ENCODE measurements at regions not wholly inside any gene's neighbourhood (a gene's known extent, or its start where the extent isn't known, plus 50 kb on each side); places are given as distances from the start of the nearest gene placed in this dataset.

GRCh38 chr2:49416252-49416651 lies 261.9 kb upstream of the FSHR start:
- TF ChIP-seq CTCF (conservative IDR thresholded peaks at IDR 0.05; ENCODE audit: low read depth, low read length): no peak

GRCh38 chr2:49404108-49404507 lies 249.8 kb upstream of the FSHR start:
- H3K27ac ChIP-seq: no peak overlapping the region

More at GRCh38 chr2:49416252-49416651, 261.9 kb upstream of the FSHR start:
- Histone ChIP-seq H3K4me1 (ENCODE audit: low read depth, poor library complexity, severe bottlenecking) (no peaks in the 10 kb centered on the region), H3K27me3 (ENCODE audit: insufficient read depth, low read depth) (no peaks in the 10 kb centered on the region), H4K20me1 (ENCODE audit: insufficient read depth) (no peaks in the 10 kb centered on the region), H3K4me2 (no peak overlapping the region), H3K9ac (no peak overlapping the region), H3K36me3 (ENCODE audit: insufficient read depth) (no peaks in the 10 kb centered on the region), H3K79me2 (ENCODE audit: insufficient read depth, low read depth) (no peaks in the 10 kb centered on the region), H2AFZ (ENCODE audit: low read depth) (no peak overlapping the region), H3K27ac (no peak overlapping the region), H3K4me3 (IDR thresholded peaks at IDR 0.05; ENCODE audit: insufficient read depth, low read depth, low read length) (no peak overlapping the region)

GRCh38 chr2:49403637-49404036 lies 249.3 kb upstream of the FSHR start:
- no peak overlapping the region for H3K4me2 ChIP-seq
- H3K9ac ChIP-seq: no peak overlapping the region
- no peaks in the 10 kb centered on the region for H3K27me3 ChIP-seq (ENCODE audit: insufficient read depth, low read depth)
- H3K4me3 ChIP-seq (IDR thresholded peaks at IDR 0.05; ENCODE audit: insufficient read depth, low read depth, low read length): no peak overlapping the region
- H4K20me1 ChIP-seq (ENCODE audit: insufficient read depth): no peaks in the 10 kb centered on the region
- no peak for TF ChIP-seq CTCF (conservative IDR thresholded peaks at IDR 0.05; ENCODE audit: low read depth, low read length)
- H3K27ac ChIP-seq: no peak overlapping the region
- no peaks in the 10 kb centered on the region for H3K79me2 ChIP-seq (ENCODE audit: insufficient read depth, low read depth)
- no peak overlapping the region for H2AFZ ChIP-seq (ENCODE audit: low read depth)
- no peaks in the 10 kb centered on the region for H3K36me3 ChIP-seq (ENCODE audit: insufficient read depth)
- H3K4me1 ChIP-seq (ENCODE audit: low read depth, poor library complexity, severe bottlenecking): no peaks in the 10 kb centered on the region

More at GRCh38 chr2:49404108-49404507, 249.8 kb upstream of the FSHR start:
- Histone ChIP-seq H3K9ac (no peak overlapping the region), H2AFZ (ENCODE audit: low read depth) (no peak overlapping the region), H3K79me2 (ENCODE audit: insufficient read depth, low read depth) (no peaks in the 10 kb centered on the region), H3K4me1 (ENCODE audit: low read depth, poor library complexity, severe bottlenecking) (no peaks in the 10 kb centered on the region), H3K4me3 (IDR thresholded peaks at IDR 0.05; ENCODE audit: insufficient read depth, low read depth, low read length) (no peak overlapping the region), H3K36me3 (ENCODE audit: insufficient read depth) (no peaks in the 10 kb centered on the region), H3K4me2 (no peak overlapping the region), H4K20me1 (ENCODE audit: insufficient read depth) (no peaks in the 10 kb centered on the region), H3K27me3 (ENCODE audit: insufficient read depth, low read depth) (no peaks in the 10 kb centered on the region)
- TF ChIP-seq CTCF (conservative IDR thresholded peaks at IDR 0.05; ENCODE audit: low read depth, low read length): no peak

GRCh38 chr2:49379406-49379805 lies 225.1 kb upstream of the FSHR start:
- Histone ChIP-seq H3K27ac (no peak overlapping the region), H2AFZ (ENCODE audit: low read depth) (no peak overlapping the region), H3K36me3 (ENCODE audit: insufficient read depth) (no peaks in the 10 kb centered on the region), H3K4me2 (no peak overlapping the region), H3K79me2 (ENCODE audit: insufficient read depth, low read depth) (no peaks in the 10 kb centered on the region), H3K9ac (no peak overlapping the region), H3K4me3 (IDR thresholded peaks at IDR 0.05; ENCODE audit: insufficient read depth, low read depth, low read length) (no peak overlapping the region), H3K27me3 (ENCODE audit: insufficient read depth, low read depth) (no peaks in the 10 kb centered on the region), H4K20me1 (ENCODE audit: insufficient read depth) (no peaks in the 10 kb centered on the region), H3K4me1 (ENCODE audit: low read depth, poor library complexity, severe bottlenecking) (no peaks in the 10 kb centered on the region)
- no peak for TF ChIP-seq CTCF (conservative IDR thresholded peaks at IDR 0.05; ENCODE audit: low read depth, low read length)

All from KMS-11 (cell line).